Caki2 (cell line): ENCODE measurements at regions not wholly inside any gene's neighbourhood (a gene's known extent, or its start where the extent isn't known, plus 50 kb on each side); places are given as distances from the start of the nearest gene placed in this dataset.

Source experiments
- DNase-seq: peaks from one replicate; pipeline ENCODE4 v3.0.0-alpha.2; 2015; ENCODE audit warnings: low read depth
- in situ Hi-C: cut with HindIII; loops from 2 replicates; pipeline ENCODE4 v1.10.0; 2016; ENCODE audit warnings: low sequenced_read_pairs, low pct_unique_long_range_greater_than_20kb, mixed read lengths

DNA sequence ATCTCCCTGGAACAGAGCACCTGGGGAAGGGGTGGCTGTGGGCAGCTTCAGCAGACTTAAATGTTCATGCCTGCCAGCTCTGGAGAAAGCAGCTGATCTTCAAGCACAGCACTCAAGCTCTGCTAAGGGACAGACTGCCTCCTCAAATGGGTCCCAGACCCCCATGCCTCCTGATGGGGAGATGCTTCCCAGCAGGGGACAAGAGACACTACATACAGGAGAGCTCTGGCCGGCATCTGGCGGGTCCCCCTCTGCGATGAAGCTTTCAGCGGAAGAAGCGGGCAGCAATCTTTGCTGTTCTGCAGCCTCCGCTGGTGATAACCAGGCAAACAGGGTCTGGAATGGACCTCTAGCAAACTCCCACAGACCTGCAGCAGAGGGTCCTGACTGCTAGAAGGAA is 294.8 kb downstream of the RND3 start:
- in situ Hi-C loops = no loop called here

DNA sequence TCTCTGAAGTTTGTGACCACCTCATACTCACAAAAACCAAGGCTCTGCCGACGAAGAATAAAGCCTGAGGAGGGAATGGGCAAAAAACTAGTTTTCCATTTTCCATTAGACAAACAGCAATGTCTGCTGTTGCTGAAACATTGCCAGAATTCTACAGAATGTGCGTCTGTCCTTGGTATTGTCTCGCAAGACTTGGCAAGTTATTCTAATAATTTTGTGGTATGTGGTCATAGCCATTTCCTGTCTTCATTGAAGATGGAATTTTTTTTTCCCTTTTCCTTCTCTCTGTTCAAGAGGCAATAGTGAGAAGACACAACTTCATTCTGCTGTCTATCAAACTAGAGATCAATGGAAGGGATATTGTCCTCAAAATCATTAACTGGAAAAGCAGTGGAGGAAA is 296.1 kb downstream of the RND3 start:
- in situ Hi-C loops = no loop called here
- DNase-seq = peak; percentile 14

More for the DNA sequence above, 294.8 kb downstream of the RND3 start:
- no peak for DNase-seq

DNA sequence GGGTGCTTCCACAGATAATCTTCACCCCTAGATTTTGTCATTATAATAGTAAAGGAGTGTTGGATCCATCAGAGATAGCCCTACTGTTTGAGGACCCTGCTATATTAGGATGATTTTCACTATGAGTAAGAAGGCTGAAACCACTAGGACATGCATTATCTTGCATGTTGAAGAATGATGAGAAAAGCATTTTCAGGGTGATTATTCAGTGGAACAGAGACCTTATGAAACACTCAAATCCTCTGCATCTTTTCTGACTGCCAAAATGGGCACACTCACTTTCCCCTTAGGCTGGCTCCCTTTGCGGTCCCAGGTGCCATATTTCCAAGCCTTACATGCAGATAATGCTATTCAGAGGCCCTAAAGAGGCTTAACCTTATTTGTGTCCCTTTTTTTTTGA is 296.9 kb downstream of the RND3 start:
- no peak for DNase-seq
- in situ Hi-C loops = no loop called here

DNA sequence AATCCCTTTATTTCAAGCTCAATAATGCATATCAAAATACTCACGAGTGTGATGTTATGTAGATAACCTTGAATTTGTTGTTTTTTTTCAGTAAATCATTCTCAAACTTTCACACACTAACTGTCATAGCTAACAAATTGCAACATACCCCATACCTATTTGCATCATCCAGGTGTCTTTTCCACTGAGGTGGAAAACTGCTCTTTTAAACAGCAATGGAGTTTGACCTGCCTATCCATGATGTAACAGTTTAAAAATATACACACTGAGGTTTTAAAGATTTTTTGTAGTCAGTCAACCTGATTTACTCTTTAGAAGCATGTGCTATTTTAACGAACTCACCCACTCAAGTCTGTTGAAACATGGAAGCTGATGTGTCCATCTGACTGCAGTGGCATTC is 298.7 kb downstream of the RND3 start:
- no peak for DNase-seq
- in situ Hi-C loops = no loop called here

DNA sequence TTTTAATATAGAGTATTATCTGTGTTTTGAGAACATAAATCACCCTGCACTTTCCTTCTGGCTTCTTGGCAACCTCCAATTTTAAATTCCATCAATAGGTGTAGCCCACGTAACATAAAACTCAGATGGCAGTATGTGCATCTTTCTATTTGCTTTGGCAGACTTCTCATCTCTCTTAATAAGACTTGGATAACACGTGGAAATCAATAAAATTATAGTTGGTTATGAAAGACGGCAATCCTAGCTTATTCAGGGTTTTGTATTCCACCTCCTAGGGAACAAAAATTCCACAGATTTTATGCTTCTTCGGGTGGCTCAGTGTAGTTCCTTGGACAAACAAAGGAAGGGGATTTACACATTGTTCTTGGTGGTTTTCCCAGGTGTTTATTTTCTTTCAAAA is 299.3 kb downstream of the RND3 start:
- peak; percentile 76 for DNase-seq
- in situ Hi-C loops = no loop called here

DNA sequence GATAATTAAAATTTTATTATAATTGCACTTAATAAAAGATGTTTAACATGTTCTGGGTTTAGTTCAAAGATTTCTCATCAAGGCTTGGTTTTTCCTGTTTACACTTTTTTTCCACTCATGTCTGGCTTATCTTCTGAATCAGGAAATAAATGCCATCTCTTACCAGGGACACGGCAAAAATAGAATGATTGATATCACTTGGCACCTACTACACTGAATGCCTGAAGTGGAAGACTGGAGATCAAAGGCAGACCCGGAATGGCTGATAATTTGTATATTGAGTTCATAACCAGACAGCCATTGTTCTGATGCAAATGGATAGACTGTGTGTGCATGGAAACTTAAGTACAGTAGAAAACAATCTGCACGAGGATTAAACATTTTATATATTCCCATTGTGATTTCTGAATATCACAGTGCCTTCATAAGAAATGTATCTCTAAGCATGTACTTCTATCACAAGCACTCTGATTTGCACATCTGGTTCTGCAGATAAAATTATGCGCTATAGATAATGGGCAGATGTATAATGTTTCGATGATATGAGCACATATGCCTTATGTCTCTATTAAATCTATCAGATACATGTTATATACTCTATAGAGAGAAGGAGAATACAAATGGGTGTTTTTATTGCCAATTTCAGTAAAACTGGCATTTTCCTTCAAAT is 304.8 kb downstream of the RND3 start:
- in situ Hi-C loops = no loop called here
- DNase-seq = no peak

DNA sequence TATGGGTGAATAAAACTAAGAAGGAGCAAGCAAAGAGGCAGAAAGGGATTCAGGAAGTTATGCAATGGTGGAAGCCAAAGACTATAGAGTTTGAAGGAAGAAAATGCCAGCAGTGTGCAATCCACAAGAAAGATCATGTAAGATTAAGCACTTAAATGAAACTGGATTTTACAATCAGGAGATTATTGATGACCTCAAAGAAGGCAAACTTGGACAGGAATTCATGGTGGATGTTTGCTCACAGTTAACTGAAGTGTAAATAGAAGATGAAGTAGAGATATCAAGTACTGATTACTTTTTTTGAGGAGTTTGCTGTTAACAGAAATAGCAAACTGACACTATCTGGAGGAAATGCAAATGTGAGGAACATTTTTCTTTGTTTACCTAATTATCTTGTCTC is 308.9 kb downstream of the RND3 start:
- in situ Hi-C loops = no loop called here
- no peak for DNase-seq

DNA sequence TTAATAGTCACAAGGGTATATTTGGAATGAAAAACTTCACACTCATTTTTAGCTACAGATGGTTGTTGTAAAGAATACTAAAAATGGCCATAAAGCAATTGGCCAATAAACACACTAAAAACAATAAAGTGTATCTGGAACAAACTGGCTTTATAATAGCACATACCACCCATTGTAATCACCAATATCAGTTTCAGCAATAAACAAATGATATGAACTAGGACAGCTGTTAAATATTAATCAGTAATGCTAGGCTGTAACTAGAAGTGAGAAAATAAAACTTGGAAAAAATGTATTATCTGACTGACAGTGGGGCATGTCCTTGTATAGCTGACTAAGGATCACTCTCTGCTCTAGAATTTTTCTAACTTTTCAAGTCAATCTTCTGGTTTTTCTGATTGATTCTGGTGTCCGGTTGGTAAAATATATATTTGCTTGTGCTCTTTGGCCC is 312.5 kb downstream of the RND3 start:
- in situ Hi-C loops = no loop called here
- no peak for DNase-seq

DNA sequence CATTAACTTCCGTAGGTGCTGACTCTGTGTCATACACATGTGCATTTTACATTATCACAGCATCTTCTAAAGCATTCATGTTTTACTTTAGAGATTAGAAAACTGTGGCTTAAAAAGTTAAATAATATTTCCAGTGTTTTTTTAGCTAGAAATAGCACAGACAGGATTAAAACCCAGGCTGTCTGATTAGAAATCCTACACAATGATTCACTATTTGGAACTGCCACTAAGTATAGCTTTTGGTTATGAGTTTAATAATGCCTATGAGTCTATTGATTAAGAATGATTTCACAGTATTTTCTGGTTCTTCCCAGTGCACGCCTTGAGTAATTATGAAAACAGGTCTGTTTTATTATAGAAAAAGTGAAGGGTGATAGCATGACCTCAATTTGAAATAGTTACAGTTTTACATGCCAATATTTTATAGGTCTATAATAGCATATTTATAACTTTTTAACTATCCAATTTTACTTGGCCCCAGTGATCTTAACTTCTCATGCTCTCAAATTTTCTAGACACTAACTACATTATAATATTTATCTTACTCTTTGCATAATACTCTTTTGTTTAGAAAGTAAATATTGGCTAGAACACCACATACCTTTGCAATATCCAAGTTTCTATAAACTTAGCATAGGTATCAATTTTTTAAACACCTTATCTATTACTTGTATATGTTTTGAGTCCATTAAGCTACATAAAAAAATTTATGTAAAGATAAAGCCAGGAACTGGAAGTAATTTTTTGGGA is 313.2 kb downstream of the RND3 start:
- in situ Hi-C loops = no loop called here
- DNase-seq = no peak

DNA sequence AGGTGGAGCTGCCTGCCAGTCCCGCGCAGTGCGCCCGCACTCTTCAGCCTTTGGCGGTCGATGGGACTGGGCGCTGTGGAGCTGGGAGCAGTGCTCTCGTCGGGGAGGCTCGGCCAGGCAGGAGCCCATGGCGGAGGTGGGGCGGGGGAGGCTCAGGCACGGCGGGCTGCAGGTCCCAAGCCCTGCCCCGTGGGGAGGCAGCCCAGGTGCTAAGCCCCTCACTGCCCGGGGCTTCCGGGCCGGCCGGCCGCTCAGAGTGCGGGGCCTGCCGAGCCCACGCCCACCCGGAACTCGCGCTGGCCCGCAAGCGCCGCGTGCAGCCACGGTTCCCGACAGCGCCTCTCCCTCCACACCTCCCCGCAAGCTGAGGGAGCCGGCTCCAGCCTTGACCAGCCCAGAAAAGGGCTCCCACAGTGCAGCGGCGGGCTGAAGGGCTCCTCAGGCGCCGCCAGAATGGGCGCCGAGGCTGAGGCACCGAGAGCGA is 316.4 kb downstream of the RND3 start:
- DNase-seq = no peak
- in situ Hi-C loops = no loop called here

DNA sequence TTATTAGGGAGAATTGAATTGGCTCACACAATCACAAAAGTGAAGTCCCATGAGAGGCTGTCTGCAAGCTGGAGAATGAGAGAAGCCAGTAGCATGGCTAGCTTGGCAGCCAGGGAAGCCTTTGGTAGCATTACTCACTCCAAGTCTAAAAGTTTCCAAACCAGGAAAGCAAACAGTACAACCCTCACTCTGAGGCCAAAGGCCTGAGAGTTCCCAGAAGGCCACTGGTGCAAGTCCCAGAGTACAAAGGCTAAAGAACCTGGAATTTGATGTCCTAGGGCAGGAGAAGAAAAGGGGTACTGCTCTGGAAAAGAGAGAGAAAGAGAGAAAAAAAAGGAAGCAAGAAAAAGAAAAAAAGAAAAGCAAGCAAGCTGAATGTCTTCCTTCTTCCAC is 318.2 kb downstream of the RND3 start:
- in situ Hi-C loops = no loop called here

DNA sequence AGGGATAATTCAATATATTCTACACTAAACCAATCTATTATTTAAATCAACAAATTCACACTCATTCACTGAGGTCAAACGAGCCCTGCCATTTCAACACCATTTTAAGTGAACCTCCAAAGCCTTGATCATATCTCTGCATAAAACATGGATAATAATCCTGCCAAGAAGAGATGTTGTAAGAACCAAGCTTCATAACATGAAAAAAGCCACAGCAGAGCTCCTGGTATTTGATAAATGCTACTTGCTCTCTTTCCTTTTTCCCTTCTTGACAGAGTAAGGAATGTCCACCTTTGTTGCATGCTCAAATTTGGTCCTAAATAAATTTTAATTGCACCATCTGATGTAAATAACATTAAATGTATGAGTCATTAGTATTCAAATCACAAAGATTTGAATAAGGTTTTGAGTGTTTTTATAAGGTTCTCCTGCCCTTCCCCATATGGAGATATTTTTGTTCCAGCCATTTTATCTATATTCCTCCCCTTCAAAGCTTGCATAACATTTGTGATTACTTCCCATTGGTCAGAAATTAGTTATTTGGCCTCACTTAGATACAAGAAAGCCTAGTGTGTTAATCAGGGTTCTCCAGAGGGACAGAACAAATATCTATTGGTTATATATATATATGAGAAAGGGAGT is 318.8 kb downstream of the RND3 start:
- in situ Hi-C loops = no loop called here
- no peak for DNase-seq

More for the DNA sequence above, 318.2 kb downstream of the RND3 start:
- DNase-seq = no peak

DNA sequence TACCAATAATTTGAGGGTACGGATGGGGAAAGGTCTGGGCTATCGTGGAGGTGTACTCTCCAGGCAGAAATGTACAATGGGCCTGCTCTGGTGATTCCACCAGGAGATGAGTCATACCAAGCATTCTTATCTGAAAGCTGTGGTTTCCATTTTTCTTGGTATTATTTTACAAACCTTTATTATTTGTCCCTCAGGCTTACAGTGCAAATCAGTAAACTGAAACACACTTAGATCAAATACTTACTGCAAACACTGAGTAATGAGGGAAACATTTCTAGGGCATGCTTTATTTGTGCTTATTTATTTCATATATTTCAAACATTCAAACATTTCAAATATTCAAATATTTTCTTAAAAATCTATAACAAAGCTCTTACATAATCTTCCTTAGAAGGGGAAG is 319.8 kb downstream of the RND3 start:
- DNase-seq = peak; percentile 36
- in situ Hi-C loops = no loop called here

DNA sequence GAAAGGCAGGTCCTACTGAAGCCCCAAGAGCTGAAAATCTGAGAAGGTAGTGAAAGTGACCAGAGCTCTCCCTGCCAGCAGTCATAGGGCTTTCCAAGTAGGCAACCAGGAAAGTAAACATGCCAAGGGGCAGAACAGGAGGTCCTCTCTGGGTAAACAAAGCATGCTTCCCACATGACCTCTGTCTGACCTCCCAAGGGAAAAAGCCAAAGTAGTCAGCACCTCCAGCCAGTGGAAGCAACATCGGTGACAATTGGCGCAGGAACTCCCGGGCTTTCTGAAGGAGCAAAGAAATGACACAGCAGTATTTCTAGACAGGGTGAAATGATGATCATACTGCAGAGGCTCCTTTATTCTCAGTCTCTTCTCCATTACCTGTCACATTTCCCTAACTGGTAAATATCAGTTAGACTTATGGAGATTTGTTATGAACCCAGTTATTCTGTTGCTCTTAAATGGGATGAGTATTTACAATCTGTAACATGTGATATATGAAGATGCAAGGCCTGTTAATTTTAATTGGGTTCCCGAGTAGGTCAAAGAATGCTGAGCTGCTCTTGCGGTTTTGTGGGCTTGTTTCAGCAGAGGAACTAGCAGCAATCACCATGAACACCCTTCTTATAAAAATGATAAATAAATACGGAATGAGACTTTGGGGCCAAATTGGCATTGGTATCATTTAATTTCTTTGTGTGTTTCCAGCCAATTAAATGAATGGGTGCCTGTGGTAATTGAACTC is 321.0 kb downstream of the RND3 start:
- in situ Hi-C loops = no loop called here
- DNase-seq = peak; percentile 85

DNA sequence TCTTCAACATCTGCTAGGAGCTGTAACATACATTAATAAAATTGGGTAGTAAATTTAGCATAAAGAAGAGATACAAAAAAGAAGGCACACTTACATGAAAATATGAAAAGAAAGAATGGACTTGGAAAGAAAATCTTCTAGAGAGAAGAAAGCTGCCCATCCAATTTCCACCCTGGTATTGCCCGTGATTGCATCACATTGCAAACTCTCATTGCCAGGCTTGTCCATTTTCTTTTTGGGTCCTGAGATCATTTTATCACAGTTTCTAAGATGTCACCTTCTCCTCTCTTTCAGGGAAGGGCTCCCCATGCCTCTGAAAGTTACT is 321.5 kb downstream of the RND3 start:
- DNase-seq = no peak

DNA sequence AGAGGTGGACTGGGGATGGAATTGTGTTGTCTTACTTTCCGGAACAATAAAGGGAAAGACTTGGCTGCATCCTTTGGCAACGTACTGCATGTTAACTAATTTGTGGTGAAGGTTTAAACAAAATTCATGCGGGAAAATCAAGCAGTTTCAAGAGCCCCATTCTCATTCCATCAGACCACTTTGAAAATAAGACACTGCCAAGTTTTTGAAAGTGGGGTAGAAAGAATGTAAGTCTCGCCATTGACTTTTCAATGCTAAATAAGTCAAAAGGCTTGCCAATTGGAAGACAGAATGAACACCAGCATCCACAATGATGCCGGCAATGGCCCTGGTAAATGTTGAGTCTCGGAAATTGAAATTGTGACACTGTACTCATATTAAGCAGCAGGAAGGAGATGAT is 322.0 kb downstream of the RND3 start:
- DNase-seq = no peak
- in situ Hi-C loops = no loop called here

More for the DNA sequence above, 321.5 kb downstream of the RND3 start:
- in situ Hi-C loops = no loop called here

DNA sequence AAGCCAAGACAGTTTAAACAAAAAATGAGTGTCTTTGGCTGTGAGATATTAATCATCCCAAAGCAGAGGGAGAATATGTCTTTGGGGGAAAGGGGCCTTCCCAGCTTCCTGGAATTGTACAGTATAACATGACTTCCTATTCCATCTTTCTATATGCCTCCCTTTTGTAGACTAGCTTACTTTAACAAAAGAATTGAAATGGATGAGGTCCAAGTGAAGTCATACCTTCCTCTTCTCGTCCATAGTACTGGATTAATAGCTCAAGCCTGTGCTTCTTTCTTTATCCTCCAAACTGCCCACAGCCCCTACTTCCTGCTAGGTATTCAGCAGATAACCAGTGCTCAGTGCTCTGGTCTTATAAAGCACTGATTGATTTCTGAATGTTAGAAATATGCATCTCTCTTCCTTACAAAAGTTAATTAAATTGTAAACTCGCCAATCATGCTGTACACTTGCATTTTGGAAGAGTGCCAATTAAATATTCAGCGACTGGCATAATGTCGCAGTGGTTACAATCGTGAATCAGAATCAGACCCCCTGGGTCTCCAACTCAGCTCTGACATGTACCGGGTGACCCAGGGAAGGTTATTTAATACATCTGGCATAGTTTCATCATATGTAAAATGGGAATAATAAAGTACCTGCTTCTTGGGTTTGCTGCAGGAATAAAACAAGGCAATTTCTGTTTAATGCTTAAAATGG is 325.1 kb downstream of the RND3 start:
- in situ Hi-C loops = no loop called here
- no peak for DNase-seq

DNA sequence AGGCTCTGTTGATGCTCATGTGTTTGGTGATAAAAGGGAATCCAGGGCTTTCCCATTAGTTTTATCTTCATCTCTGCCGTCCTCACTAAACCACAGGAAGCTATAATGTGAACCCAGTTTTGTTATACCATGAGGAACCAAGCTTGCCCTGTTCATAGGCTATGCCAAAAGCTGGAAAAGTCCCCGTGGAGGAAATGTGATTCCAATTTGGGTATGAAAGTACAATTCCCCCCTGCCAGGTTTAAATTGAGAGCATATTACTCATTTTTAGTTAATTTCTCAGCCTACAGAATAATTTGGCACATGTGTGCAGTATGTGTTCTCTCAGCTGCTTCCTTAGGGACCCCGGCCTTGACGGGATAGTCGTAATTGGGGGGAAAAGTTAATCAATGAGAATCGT is 327.4 kb downstream of the RND3 start:
- DNase-seq = no peak
- in situ Hi-C loops = no loop called here
